ENCODE measurements at regions not wholly inside any gene's neighbourhood (a gene's known extent, or its start where the extent isn't known, plus 50 kb on each side); places are given as distances from the start of the nearest gene placed in this dataset.

DNA sequence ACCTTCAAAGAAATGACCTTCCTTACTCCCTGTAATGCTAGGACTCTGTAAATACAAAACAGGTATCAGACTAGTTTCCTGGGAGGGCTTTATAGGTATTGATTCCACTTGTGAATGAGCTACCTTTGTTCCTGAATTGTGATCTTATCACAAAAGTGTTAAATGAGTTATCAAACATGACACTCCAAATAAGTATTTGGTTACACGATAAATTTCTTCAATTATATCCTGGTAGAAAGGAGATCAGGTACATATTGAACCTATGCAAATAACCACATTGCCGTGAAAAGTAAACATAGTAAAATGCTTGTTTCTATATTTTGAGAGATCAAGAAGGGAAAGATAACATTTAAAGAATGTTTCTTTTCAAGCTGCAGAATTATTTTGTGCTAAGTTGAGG is 285.3 kb downstream of the HIVEP2 start:
- no peak overlapping the region for H2AK5ac ChIP-seq (ENCODE audit: low read depth, low read length)
- H4K91ac ChIP-seq (ENCODE audit: low read depth, low read length, poor library complexity): no peak overlapping the region
- H3K4ac ChIP-seq (ENCODE audit: low read length): no peak overlapping the region
- H2BK12ac ChIP-seq (ENCODE audit: low read length): no peak overlapping the region
- H3K9ac ChIP-seq (ENCODE audit: low read depth, low read length, poor library complexity): no peak overlapping the region
- H3K4me3 ChIP-seq (ENCODE audit: low read length in 2 of 2): no peak overlapping the region
- H3K23ac ChIP-seq (ENCODE audit: low read depth, low read length, poor library complexity): no peak overlapping the region
- H3K4me1 ChIP-seq (ENCODE audit: control insufficient read depth in 2 of 2, insufficient read depth in 1 of 2, low read depth in 1 of 2, low read length in 2 of 2): no peaks in the 10 kb centered on the region
- H3K4me2 ChIP-seq (ENCODE audit: insufficient read depth, low read length, poor library complexity, severe bottlenecking): no peak overlapping the region
- DNase-seq (ENCODE audit: low spot score): no peak
- H3K18ac ChIP-seq (ENCODE audit: low read length): no peak overlapping the region
- H3K36me3 ChIP-seq (replicated peaks in 1 of 2; ENCODE audit: control insufficient read depth in 2 of 2, insufficient read depth in 2 of 2, low read length in 2 of 2): no peaks in the 10 kb centered on the region
- no peak overlapping the region for H2BK5ac ChIP-seq (ENCODE audit: low read length)
- H3K27me3 ChIP-seq (ENCODE audit: control insufficient read depth in 3 of 3, insufficient read depth in 3 of 3, low read depth in 1 of 3, low read length in 3 of 3): no peaks in the 10 kb centered on the region
- H3K79me1 ChIP-seq (ENCODE audit: low read depth, low read length): no peaks in the 10 kb centered on the region
- H2BK120ac ChIP-seq (ENCODE audit: low read depth, low read length): no peak overlapping the region
- H3K27ac ChIP-seq (replicated peaks; ENCODE audit: low read length): no peak overlapping the region
- H4K8ac ChIP-seq (ENCODE audit: low read depth, low read length): no peak overlapping the region
- H2AFZ ChIP-seq (ENCODE audit: low read length): no peak overlapping the region
- peaks cover 0 to 2% of the 10 kb centered on the region in 2 donors for H3K9me3 ChIP-seq (replicated peaks in 1 of 2; ENCODE audit: control insufficient read depth in 2 of 2, insufficient read depth in 1 of 2, low read depth in 1 of 2, low read length in 2 of 2)
- no peak overlapping the region for H2BK15ac ChIP-seq (ENCODE audit: low read length)
- H3K14ac ChIP-seq (ENCODE audit: low read length): no peak overlapping the region
- no CpG with 5 or more reads among the region's 2 CpGs for WGBS, 2 donors (ENCODE audit: extremely low coverage in 2 of 2, insufficient read length in 2 of 2, insufficient replicate concordance in 1 of 2)

DNA sequence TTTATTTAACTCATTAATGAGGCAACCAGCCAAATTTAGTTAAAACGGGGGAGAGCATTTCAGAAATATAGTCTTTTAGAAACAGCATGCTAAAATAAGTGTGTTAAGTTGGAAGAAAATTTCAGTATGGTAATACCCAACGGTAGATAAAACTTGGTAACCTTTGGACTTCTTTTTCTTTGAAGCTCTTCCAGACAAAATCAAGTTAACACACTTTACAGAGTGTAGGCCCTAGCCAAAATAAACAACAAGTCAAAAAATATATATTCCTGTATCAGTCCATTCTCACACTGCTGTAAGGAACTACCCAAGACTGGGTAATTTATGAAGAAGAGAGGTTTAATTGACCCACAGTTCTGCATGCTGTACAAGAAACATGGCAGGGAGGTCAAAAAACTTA is 279.6 kb downstream of the HIVEP2 start:
- no peaks in the 10 kb centered on the region for H3K27me3 ChIP-seq (ENCODE audit: control insufficient read depth in 3 of 3, insufficient read depth in 3 of 3, low read depth in 1 of 3, low read length in 3 of 3)
- H3K9ac ChIP-seq (ENCODE audit: low read depth, low read length, poor library complexity): no peak overlapping the region
- H2AFZ ChIP-seq (ENCODE audit: low read length): no peak overlapping the region
- H3K27ac ChIP-seq (replicated peaks; ENCODE audit: low read length): no peak overlapping the region
- no peak overlapping the region for H2BK12ac ChIP-seq (ENCODE audit: low read length)
- H3K4me2 ChIP-seq (ENCODE audit: insufficient read depth, low read length, poor library complexity, severe bottlenecking): no peak overlapping the region
- H3K4me3 ChIP-seq (ENCODE audit: low read length in 2 of 2): no peak overlapping the region
- no peak overlapping the region for H2BK120ac ChIP-seq (ENCODE audit: low read depth, low read length)
- no peak overlapping the region for H3K14ac ChIP-seq (ENCODE audit: low read length)
- H4K91ac ChIP-seq (ENCODE audit: low read depth, low read length, poor library complexity): no peak overlapping the region
- no peak for DNase-seq (ENCODE audit: low spot score)
- H3K23ac ChIP-seq (ENCODE audit: low read depth, low read length, poor library complexity): no peak overlapping the region
- no peak overlapping the region for H3K18ac ChIP-seq (ENCODE audit: low read length)
- H3K36me3 ChIP-seq (replicated peaks in 1 of 2; ENCODE audit: control insufficient read depth in 2 of 2, insufficient read depth in 2 of 2, low read length in 2 of 2): no peaks in the 10 kb centered on the region
- no peaks in the 10 kb centered on the region for H3K4me1 ChIP-seq (ENCODE audit: control insufficient read depth in 2 of 2, insufficient read depth in 1 of 2, low read depth in 1 of 2, low read length in 2 of 2)
- H2BK5ac ChIP-seq (ENCODE audit: low read length): no peak overlapping the region
- no peaks in the 10 kb centered on the region for H3K79me1 ChIP-seq (ENCODE audit: low read depth, low read length)
- WGBS, 2 donors (ENCODE audit: extremely low coverage in 2 of 2, insufficient read length in 2 of 2, insufficient replicate concordance in 1 of 2): no CpG with 5 or more reads among the region's 2 CpGs
- no peak overlapping the region for H4K8ac ChIP-seq (ENCODE audit: low read depth, low read length)
- peaks cover 0 to 2% of the 10 kb centered on the region in 2 donors for H3K9me3 ChIP-seq (replicated peaks in 1 of 2; ENCODE audit: control insufficient read depth in 2 of 2, insufficient read depth in 1 of 2, low read depth in 1 of 2, low read length in 2 of 2)
- H2BK15ac ChIP-seq (ENCODE audit: low read length): no peak overlapping the region
- H2AK5ac ChIP-seq (ENCODE audit: low read depth, low read length): no peak overlapping the region
- no peak overlapping the region for H3K4ac ChIP-seq (ENCODE audit: low read length)

DNA sequence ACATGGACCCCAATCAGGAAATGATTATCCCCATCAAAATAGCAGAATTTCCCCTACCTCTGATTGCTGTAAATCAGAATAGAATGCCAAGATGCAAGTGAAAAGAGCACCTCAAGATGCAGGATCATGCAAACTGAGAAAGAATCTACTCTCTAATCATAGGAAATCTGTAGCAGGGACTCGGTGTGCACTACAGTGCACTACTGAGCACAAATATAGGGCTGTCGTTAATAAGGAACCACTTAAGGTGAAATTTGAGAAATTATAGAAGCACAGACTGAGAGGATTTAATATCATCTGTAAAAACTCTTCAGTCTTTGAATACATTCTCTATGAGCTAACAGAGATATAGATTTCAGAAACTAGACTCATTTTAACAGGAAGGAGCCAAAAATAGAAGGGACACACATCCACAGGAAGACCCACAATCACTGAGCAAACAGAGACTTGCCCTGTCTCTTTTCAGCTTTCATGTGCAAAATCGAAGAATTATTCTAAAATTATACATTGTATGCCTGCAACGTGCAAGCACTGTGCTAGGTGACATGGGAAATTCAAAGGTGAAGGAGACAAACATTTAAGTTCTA is 278.3 kb downstream of the HIVEP2 start:
- no peak overlapping the region for H4K8ac ChIP-seq (ENCODE audit: low read depth, low read length)
- H3K4me1 ChIP-seq (ENCODE audit: control insufficient read depth in 2 of 2, insufficient read depth in 1 of 2, low read depth in 1 of 2, low read length in 2 of 2): no peaks in the 10 kb centered on the region
- no peaks in the 10 kb centered on the region for H3K36me3 ChIP-seq (replicated peaks in 1 of 2; ENCODE audit: control insufficient read depth in 2 of 2, insufficient read depth in 2 of 2, low read length in 2 of 2)
- no peak overlapping the region for H2BK12ac ChIP-seq (ENCODE audit: low read length)
- no peak overlapping the region for H2AK5ac ChIP-seq (ENCODE audit: low read depth, low read length)
- H3K4me3 ChIP-seq (ENCODE audit: low read length in 2 of 2): no peak overlapping the region
- peaks cover 0 to 2% of the 10 kb centered on the region in 2 donors for H3K9me3 ChIP-seq (replicated peaks in 1 of 2; ENCODE audit: control insufficient read depth in 2 of 2, insufficient read depth in 1 of 2, low read depth in 1 of 2, low read length in 2 of 2)
- H2BK5ac ChIP-seq (ENCODE audit: low read length): no peak overlapping the region
- H3K9ac ChIP-seq (ENCODE audit: low read depth, low read length, poor library complexity): no peak overlapping the region
- no peak overlapping the region for H2AFZ ChIP-seq (ENCODE audit: low read length)
- no peak overlapping the region for H3K4ac ChIP-seq (ENCODE audit: low read length)
- H3K14ac ChIP-seq (ENCODE audit: low read length): no peak overlapping the region
- DNase-seq (ENCODE audit: low spot score): no peak
- H3K79me1 ChIP-seq (ENCODE audit: low read depth, low read length): no peaks in the 10 kb centered on the region
- no peak overlapping the region for H3K18ac ChIP-seq (ENCODE audit: low read length)
- no peak overlapping the region for H2BK120ac ChIP-seq (ENCODE audit: low read depth, low read length)
- H3K27me3 ChIP-seq (ENCODE audit: control insufficient read depth in 3 of 3, insufficient read depth in 3 of 3, low read depth in 1 of 3, low read length in 3 of 3): no peaks in the 10 kb centered on the region
- no peak overlapping the region for H4K91ac ChIP-seq (ENCODE audit: low read depth, low read length, poor library complexity)
- H3K23ac ChIP-seq (ENCODE audit: low read depth, low read length, poor library complexity): no peak overlapping the region
- H2BK15ac ChIP-seq (ENCODE audit: low read length): no peak overlapping the region
- WGBS, 2 donors (ENCODE audit: extremely low coverage in 2 of 2, insufficient read length in 2 of 2, insufficient replicate concordance in 1 of 2): no CpG with 5 or more reads among the region's 4 CpGs
- no peak overlapping the region for H3K27ac ChIP-seq (replicated peaks; ENCODE audit: low read length)
- no peak overlapping the region for H3K4me2 ChIP-seq (ENCODE audit: insufficient read depth, low read length, poor library complexity, severe bottlenecking)

DNA sequence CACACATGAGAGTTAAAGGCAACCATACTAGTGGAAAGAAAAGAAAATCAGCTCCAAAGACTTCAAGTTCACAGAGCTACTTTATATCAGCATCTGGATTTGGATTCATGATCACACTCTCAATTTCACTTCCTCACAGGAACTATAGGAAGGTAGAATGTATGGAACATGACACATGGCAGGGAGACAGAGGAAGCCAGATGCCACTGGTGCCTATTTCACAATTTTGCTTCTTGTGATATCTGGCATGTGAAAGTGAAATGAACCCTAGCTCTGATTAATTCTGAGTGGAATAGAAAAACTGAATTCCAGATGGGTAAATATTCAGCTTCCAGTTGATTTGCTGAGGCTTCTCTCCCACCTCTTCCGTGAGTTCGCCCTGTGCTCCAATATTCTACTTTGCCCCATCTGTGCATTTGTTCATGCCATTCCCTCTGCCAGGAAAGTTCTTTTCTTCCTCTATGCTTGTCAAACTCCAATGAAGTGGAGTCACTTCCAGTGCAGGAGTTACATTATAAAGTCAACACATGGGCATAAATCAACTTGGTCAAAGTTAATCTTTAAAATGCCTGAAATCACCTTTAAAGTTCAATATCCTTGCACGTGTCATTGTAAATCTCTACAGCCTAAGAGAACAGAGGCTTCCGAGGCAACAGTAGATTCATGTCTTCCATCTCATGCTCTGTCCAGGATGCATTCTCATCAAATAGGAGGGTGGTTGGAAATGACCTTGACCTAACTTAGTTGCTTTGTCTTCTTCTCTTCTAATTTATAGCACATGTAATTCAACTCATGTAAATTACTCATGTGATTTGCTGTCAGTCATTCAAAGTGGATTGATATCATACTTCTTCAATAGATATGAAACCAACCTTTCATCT is 275.3 kb downstream of the HIVEP2 start:
- no peak overlapping the region for H3K18ac ChIP-seq (ENCODE audit: low read length)

More for the DNA sequence above, 275.3 kb downstream of the HIVEP2 start:
- no peak overlapping the region for H2BK120ac ChIP-seq (ENCODE audit: low read depth, low read length)
- H3K27ac ChIP-seq (replicated peaks; ENCODE audit: low read length): no peak overlapping the region
- no peaks in the 10 kb centered on the region for H3K27me3 ChIP-seq (ENCODE audit: control insufficient read depth in 3 of 3, insufficient read depth in 3 of 3, low read depth in 1 of 3, low read length in 3 of 3)
- H3K9ac ChIP-seq (ENCODE audit: low read depth, low read length, poor library complexity): no peak overlapping the region
- H2AK5ac ChIP-seq (ENCODE audit: low read depth, low read length): no peak overlapping the region
- no peak overlapping the region for H2AFZ ChIP-seq (ENCODE audit: low read length)
- no peak overlapping the region for H2BK12ac ChIP-seq (ENCODE audit: low read length)
- no peak for DNase-seq (ENCODE audit: low spot score)
- no peak overlapping the region for H2BK15ac ChIP-seq (ENCODE audit: low read length)
- WGBS, 2 donors (ENCODE audit: extremely low coverage in 2 of 2, insufficient read length in 2 of 2, insufficient replicate concordance in 1 of 2): no CpG with 5 or more reads among the region's 4 CpGs
- no peaks in the 10 kb centered on the region for H3K36me3 ChIP-seq (replicated peaks in 1 of 2; ENCODE audit: control insufficient read depth in 2 of 2, insufficient read depth in 2 of 2, low read length in 2 of 2)
- no peak overlapping the region for H3K4me2 ChIP-seq (ENCODE audit: insufficient read depth, low read length, poor library complexity, severe bottlenecking)
- no peaks in the 10 kb centered on the region for H3K9me3 ChIP-seq (replicated peaks in 1 of 2; ENCODE audit: control insufficient read depth in 2 of 2, insufficient read depth in 1 of 2, low read depth in 1 of 2, low read length in 2 of 2)
- H3K79me1 ChIP-seq (ENCODE audit: low read depth, low read length): no peaks in the 10 kb centered on the region
- no peak overlapping the region for H4K8ac ChIP-seq (ENCODE audit: low read depth, low read length)
- H3K23ac ChIP-seq (ENCODE audit: low read depth, low read length, poor library complexity): no peak overlapping the region
- H2BK5ac ChIP-seq (ENCODE audit: low read length): no peak overlapping the region
- H3K4me3 ChIP-seq (ENCODE audit: low read length in 2 of 2): no peak overlapping the region
- H3K4me1 ChIP-seq (ENCODE audit: control insufficient read depth in 2 of 2, insufficient read depth in 1 of 2, low read depth in 1 of 2, low read length in 2 of 2): no peaks in the 10 kb centered on the region
- no peak overlapping the region for H3K14ac ChIP-seq (ENCODE audit: low read length)
- no peak overlapping the region for H3K4ac ChIP-seq (ENCODE audit: low read length)
- H4K91ac ChIP-seq (ENCODE audit: low read depth, low read length, poor library complexity): no peak overlapping the region

All from neuronal stem cell (in vitro differentiated cells).